Glutamatergic neuron (in vitro differentiated cells): ENCODE measurements at regions not wholly inside any gene's neighbourhood (a gene's known extent, or its start where the extent isn't known, plus 50 kb on each side); places are given as distances from the start of the nearest gene placed in this dataset.

Experiments
- DNase-seq: peaks from one replicate; pipeline ENCODE4 v3.0.0; 2022
- H3K27ac Mint-ChIP-seq: one replicate; pipeline ENCODE4 v1.8.0; 2020; ENCODE audit warnings: mild to moderate bottlenecking, mixed read lengths, inconsistent platforms; ENCODE audit not compliant: unreplicated experiment
- H3K27me3 Mint-ChIP-seq: one replicate; pipeline ENCODE4 v1.8.0; 2020; ENCODE audit warnings: mild to moderate bottlenecking, moderate library complexity, mixed read lengths, inconsistent platforms; ENCODE audit not compliant: unreplicated experiment
- H3K36me3 Mint-ChIP-seq: one replicate; pipeline ENCODE4 v1.8.0; 2020; ENCODE audit warnings: mild to moderate bottlenecking, mixed read lengths, inconsistent platforms; ENCODE audit not compliant: unreplicated experiment
- H3K4me1 Mint-ChIP-seq: one replicate; pipeline ENCODE4 v1.8.0; 2020; ENCODE audit warnings: mild to moderate bottlenecking, low read depth, mixed read lengths, inconsistent platforms; ENCODE audit not compliant: unreplicated experiment
- H3K4me3 Mint-ChIP-seq: one replicate; pipeline ENCODE4 v1.8.0; 2020; ENCODE audit warnings: mild to moderate bottlenecking, mixed read lengths, inconsistent platforms; ENCODE audit not compliant: unreplicated experiment
- H3K9me3 Mint-ChIP-seq: one replicate; pipeline ENCODE4 v1.8.0; 2020; ENCODE audit warnings: mild to moderate bottlenecking, moderate library complexity, mixed read lengths, inconsistent platforms; ENCODE audit not compliant: unreplicated experiment
- CTCF ChIP-seq: fragments of 200-600 bp; sonication (generic); IDR thresholded peaks from one replicate; pipeline ENCODE4 v1.5.0; 2021; ENCODE audit not compliant: partially characterized antibody, unreplicated experiment

DNA sequence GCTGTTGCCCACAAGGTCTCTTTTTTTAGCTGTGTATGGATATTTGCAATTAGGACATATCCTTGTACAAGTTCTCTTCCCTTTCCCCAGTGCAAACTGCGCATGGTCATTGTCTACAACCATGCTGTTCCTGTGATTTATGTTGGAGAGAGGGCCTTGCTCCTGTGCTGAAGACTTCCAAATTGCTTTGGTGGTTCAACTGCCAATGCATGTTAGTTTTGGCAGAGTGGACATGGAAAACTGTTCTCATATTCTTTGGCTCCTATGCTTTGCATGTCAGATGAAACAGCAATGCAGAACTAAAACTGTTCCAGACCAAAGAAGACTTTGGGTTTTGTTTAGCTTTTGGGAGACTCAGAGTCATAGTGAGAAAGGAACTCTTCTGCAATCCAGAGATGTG, 148.8 kb upstream of the EDNRA start:
- H3K4me3 Mint-ChIP-seq: no peak overlapping the region
- H3K9me3 Mint-ChIP-seq: no peaks in the 10 kb centered on the region
- H3K4me1 Mint-ChIP-seq: no peaks in the 10 kb centered on the region
- no peak overlapping the region for H3K27ac Mint-ChIP-seq
- H3K27me3 Mint-ChIP-seq: no peaks in the 10 kb centered on the region
- no peak for TF ChIP-seq CTCF
- no peaks in the 10 kb centered on the region for H3K36me3 Mint-ChIP-seq
- DNase-seq: no peak

DNA sequence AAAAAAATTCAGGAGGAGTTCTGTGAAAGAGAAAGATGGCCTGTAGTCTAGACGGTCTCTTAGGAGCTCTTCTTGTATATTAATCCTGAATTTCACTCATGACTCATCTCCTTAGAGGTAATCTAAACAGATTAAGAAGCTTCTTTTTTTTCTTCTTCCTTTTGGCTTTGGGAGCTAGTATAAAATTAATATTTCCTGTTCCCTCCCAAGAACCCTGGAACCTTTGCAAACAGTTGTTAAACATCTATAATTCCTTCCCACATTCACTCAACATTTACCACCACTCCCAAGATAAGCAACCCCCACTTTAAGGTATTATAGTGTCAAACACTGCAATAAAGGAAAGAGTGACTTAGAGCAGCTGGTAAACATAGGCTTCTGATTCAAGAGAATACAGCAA, 146.4 kb upstream of the EDNRA start:
- Mint-ChIP-seq H3K27me3 (no peaks in the 10 kb centered on the region), H3K4me1 (no peaks in the 10 kb centered on the region)

DNA sequence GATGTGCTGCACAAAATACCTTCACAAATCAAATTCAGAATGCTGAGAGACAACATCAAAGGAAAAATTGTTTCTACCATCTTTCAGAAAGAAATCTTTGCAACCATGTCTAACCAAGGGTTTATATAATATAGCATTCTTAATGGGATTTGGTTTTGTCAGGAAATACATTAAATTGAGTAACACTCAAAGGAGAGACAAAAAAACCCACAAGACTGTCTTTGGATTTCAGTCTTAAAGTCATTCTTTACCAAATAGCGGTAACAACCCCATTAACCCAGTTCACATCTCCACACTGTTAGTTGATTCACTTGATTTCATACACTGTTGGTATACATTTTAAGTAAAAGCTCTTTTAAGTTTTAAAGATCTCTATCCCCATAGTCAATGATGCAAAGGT, 145.7 kb upstream of the EDNRA start:
- Mint-ChIP-seq H3K27ac (no peak overlapping the region), H3K4me1 (no peaks in the 10 kb centered on the region), H3K4me3 (no peak overlapping the region), H3K27me3 (no peaks in the 10 kb centered on the region), H3K36me3 (no peaks in the 10 kb centered on the region), H3K9me3 (no peaks in the 10 kb centered on the region)
- DNase-seq: no peak
- no peak for TF ChIP-seq CTCF

More for the DNA sequence above, 146.4 kb upstream of the EDNRA start:
- Mint-ChIP-seq H3K27ac (no peak overlapping the region), H3K9me3 (no peaks in the 10 kb centered on the region), H3K4me3 (no peak overlapping the region), H3K36me3 (no peaks in the 10 kb centered on the region)
- DNase-seq: no peak
- TF ChIP-seq CTCF: no peak

DNA sequence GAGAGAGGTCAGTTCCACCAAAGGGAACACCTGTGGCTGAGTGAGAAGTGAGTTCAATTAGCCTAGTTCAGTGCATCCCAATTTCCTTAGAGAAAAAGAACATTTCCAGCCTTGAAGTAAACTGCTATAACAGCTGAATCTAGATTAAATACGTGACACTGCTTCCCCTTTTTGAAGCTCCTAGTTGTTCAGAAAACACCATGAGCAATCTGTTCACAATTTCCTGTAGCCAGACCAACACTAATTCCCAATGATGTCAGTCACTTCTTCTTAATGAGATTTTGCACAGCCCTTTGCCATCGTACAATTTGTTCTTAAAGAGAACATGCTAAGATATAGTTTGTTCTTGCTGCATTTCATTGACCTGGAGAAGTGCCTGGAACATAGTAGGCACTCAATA, 144.6 kb upstream of the EDNRA start:
- Mint-ChIP-seq H3K27ac (no peak overlapping the region), H3K9me3 (no peaks in the 10 kb centered on the region), H3K4me3 (no peak overlapping the region), H3K4me1 (no peaks in the 10 kb centered on the region), H3K27me3 (no peaks in the 10 kb centered on the region), H3K36me3 (no peaks in the 10 kb centered on the region)
- no peak for TF ChIP-seq CTCF
- no peak for DNase-seq

GRCh38 chr4:147339100-147339499, 141.8 kb upstream of the EDNRA start:
- TF ChIP-seq CTCF: no peak
- H3K4me3 Mint-ChIP-seq: no peak overlapping the region
- H3K4me1 Mint-ChIP-seq: no peaks in the 10 kb centered on the region
- no peaks in the 10 kb centered on the region for H3K36me3 Mint-ChIP-seq
- no peaks in the 10 kb centered on the region for H3K27me3 Mint-ChIP-seq
- peaks cover 2% of the 10 kb centered on the region for H3K9me3 Mint-ChIP-seq
- DNase-seq: no peak
- no peak overlapping the region for H3K27ac Mint-ChIP-seq
